Rectal smooth muscle tissue (tissue), 1 donor: ENCODE measurements at regions not wholly inside any gene's neighbourhood (a gene's known extent, or its start where the extent isn't known, plus 50 kb on each side); places are given as distances from the start of the nearest gene placed in this dataset.

Experiments
- H3K27ac ChIP-seq: one replicate; pipeline ENCODE4 v1.7.0; 2013; ENCODE audit warnings: low read depth, low read length, inconsistent platforms
- H3K27me3 ChIP-seq: one replicate; pipeline ENCODE4 v1.7.0; 2013; ENCODE audit warnings: low read length; ENCODE audit not compliant: control insufficient read depth, insufficient read depth
- H3K36me3 ChIP-seq: one replicate; pipeline ENCODE4 v1.7.0; 2013; ENCODE audit warnings: low read length; ENCODE audit not compliant: control insufficient read depth, insufficient read depth
- H3K4me1 ChIP-seq: one replicate; pipeline ENCODE4 v1.7.0; 2013; ENCODE audit warnings: low read length; ENCODE audit not compliant: control insufficient read depth, insufficient read depth
- H3K4me3 ChIP-seq: one replicate; pipeline ENCODE4 v1.7.0; 2013; ENCODE audit warnings: low read length
- H3K9ac ChIP-seq: one replicate; pipeline ENCODE4 v1.7.0; 2013; ENCODE audit warnings: low read length

DNA sequence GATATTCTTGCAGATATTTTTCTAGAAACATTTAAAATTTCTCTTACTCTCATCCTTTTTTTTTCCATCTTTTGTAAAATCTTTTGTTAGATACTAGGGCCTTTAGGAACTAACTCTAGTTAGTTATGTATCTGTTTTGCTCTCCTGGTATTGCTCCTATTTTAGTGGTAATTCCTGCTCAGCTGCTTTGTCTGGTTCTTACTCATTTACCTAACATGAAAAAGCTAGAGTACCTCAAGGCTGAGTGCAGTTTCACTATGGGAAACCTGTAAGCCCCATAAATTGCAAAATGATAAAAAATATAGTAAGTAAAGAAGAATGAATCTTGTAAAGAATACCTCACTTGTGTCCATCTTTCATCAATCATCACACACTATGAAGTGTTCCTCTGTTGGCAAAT lies 1602.0 kb downstream of the GRIK2 start:
- Histone ChIP-seq H3K36me3 (no peaks in the 10 kb centered on the region), H3K27ac (no peak overlapping the region), H3K4me1 (no peaks in the 10 kb centered on the region), H3K9ac (no peak overlapping the region), H3K27me3 (no peaks in the 10 kb centered on the region), H3K4me3 (no peak overlapping the region)

DNA sequence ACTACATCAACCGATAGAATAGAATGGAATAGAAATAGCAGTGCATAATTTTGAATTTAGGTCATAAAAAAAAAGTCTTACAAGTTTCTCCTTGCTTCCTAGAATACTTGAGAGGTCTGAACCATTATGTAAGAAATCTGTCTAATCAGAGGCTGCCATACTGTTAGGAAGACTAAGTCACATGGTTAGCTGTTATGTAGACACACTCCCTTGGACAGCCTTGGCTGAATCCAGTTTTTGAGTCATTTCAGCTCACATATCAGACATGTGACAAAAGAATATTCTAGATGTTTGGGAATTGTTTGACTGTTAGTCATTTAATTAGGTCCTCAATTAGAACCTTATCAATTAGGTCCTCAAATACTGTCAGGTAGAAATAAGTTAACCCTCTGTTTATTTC lies 1601.4 kb downstream of the GRIK2 start:
- Histone ChIP-seq H3K27me3 (no peaks in the 10 kb centered on the region), H3K4me1 (no peaks in the 10 kb centered on the region), H3K4me3 (no peak overlapping the region), H3K27ac (no peak overlapping the region), H3K9ac (no peak overlapping the region), H3K36me3 (no peaks in the 10 kb centered on the region)

DNA sequence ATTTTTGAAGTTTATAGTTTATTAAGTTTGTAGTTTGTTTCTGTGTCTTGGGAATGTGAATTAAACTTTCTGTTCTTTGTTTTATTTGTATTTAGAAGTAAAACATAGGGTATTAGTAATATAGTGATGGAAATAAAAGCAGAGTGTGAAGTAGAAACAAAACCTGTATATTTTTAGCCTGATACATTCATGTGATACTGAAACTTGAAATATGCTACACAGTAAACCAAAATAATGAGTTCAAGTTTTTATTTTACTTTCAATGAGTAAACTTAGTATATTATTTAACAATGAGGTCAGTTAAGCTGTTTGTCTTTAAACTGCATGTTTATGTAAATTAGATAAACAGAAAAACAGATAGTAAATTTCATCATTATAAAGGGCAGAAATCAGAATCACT lies 1592.6 kb downstream of the GRIK2 start:
- no peak overlapping the region for H3K4me3 ChIP-seq
- no peaks in the 10 kb centered on the region for H3K36me3 ChIP-seq
- no peak overlapping the region for H3K27ac ChIP-seq
- H3K27me3 ChIP-seq: no peaks in the 10 kb centered on the region
- H3K9ac ChIP-seq: no peak overlapping the region
- H3K4me1 ChIP-seq: no peaks in the 10 kb centered on the region

DNA sequence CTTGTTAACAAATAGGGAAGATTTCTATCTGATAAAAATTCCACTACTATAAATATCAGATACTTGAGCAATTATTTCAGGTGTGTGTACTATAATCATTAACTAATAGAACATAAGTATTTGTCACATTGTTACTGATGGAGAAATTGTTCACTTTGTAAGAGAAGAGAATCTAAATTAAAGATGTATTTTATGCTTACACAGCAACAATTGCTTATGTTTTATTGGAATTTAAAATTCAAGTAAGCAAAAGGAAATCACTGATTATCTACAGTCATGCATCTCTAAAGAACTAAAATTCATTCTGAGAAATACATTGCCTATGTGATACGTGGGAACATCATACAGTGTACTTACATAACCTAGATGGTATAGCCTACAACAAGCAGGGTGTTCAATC lies 1590.8 kb downstream of the GRIK2 start:
- H3K9ac ChIP-seq: no peak overlapping the region

DNA sequence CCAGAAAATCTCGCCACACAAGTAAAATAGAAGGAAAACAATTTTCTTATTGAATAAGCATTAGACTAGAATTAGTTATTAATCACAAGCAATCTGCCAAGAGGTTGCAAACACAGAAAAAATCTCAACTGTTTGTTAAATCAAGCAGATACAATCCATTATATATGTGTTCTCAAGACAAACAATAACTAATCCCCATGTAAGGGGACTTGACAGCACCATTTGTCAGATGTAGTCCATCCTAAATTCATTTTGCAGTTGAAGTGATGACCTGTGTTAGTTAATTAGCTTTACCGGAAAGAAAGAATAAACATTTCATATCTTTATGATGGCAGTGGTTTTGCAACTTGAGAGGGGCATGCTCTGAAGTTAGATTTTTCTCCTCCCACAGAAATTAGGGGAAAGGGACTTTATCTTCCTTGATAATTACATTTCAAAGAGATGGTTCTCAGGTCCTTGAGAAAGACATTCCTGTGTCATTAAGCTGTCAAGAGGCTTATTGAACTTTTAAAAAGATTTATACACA lies 1588.0 kb downstream of the GRIK2 start:
- Histone ChIP-seq H3K4me1 (no peaks in the 10 kb centered on the region), H3K9ac (no peak overlapping the region), H3K36me3 (no peaks in the 10 kb centered on the region), H3K27me3 (no peaks in the 10 kb centered on the region), H3K4me3 (no peak overlapping the region), H3K27ac (no peak overlapping the region)

More for the DNA sequence above, 1590.8 kb downstream of the GRIK2 start:
- Histone ChIP-seq H3K27me3 (no peaks in the 10 kb centered on the region), H3K4me3 (no peak overlapping the region), H3K36me3 (no peaks in the 10 kb centered on the region), H3K27ac (no peak overlapping the region), H3K4me1 (no peaks in the 10 kb centered on the region)

DNA sequence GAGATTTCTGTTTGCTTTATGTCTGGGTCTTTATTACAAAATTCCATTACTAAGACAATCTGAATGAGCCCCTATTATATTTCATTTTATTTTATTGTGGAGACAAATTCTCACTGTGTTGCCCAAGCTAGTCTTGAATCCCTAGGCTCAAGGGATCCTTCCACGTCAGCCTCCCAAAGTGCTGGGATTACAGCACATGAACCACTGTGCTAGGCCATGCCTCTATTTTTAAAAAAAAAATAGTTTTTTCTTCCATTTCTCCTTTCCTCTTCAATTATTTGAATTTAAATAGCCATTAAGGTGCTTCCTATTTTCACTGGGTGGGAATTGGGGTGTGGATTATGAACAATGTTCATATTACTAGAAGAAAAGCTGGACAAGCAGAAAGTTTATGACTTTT lies 1587.4 kb downstream of the GRIK2 start:
- H3K4me3 ChIP-seq: no peak overlapping the region
- no peaks in the 10 kb centered on the region for H3K36me3 ChIP-seq
- H3K27ac ChIP-seq: no peak overlapping the region
- H3K4me1 ChIP-seq: no peaks in the 10 kb centered on the region
- H3K27me3 ChIP-seq: no peaks in the 10 kb centered on the region
- H3K9ac ChIP-seq: no peak overlapping the region

DNA sequence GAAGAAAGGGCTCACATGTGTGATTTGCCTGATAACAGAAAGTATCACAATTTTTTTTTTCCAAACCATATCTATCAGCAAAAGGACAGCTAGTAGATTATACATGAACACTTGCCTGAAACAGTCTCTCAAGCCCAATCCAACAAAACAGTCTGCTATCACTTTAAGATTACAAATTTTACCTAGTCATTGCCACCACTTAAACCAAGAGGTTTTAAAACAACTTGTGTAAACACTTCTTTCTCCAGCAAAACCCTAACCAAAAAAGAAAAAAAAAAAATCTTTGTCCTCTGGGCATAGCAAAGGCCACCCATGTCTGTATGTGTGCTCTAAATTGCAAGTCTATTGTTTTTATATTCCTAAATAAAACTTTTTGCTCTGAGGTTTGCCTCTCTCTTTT lies 1568.4 kb downstream of the GRIK2 start:
- no peak overlapping the region for H3K4me3 ChIP-seq
- H3K9ac ChIP-seq: no peak overlapping the region
- no peaks in the 10 kb centered on the region for H3K36me3 ChIP-seq
- no peaks in the 10 kb centered on the region for H3K27me3 ChIP-seq
- no peaks in the 10 kb centered on the region for H3K4me1 ChIP-seq
- no peak overlapping the region for H3K27ac ChIP-seq

DNA sequence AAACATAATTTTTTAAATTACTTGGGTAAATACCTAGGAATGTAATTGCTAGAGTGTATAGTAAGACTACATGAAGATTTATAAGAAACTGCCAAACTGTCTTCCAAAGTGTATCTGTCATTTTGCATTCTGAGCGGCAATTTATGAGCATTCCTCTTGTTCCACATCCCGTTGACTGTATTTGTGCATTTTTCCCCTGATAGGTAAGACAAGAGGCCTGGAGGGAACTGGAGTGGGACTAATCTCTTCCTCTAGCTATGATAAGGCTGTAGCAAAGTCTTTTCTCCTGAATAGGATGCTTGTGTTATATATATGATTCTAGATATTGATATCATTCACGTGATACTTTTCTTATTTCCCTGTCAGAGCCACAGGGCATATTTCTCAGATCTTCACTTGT lies 1557.5 kb downstream of the GRIK2 start:
- no peaks in the 10 kb centered on the region for H3K36me3 ChIP-seq
- H3K4me3 ChIP-seq: no peak overlapping the region
- H3K4me1 ChIP-seq: no peaks in the 10 kb centered on the region
- no peak overlapping the region for H3K9ac ChIP-seq
- no peaks in the 10 kb centered on the region for H3K27me3 ChIP-seq
- H3K27ac ChIP-seq: no peak overlapping the region

DNA sequence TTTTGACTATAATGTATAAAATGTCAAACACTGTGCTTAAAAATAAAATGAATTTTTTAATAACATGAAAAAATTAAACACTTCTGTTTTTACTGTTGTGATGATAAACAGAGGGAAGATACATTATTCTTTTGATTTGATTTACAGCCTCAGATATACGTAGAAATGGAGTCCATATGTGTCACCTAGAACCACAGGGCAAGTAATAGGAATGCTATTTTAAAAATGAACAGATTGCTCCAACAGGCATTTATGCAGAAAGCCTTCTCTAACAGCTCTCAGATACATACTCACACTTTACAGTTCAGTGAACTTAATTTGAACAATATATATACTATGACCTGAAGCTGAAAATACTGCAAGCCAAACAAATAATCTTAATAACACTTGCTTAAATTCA lies 1551.0 kb downstream of the GRIK2 start:
- Histone ChIP-seq H3K9ac (no peak overlapping the region), H3K27ac (no peak overlapping the region), H3K36me3 (no peaks in the 10 kb centered on the region), H3K4me1 (no peaks in the 10 kb centered on the region), H3K4me3 (no peak overlapping the region), H3K27me3 (no peaks in the 10 kb centered on the region)

DNA sequence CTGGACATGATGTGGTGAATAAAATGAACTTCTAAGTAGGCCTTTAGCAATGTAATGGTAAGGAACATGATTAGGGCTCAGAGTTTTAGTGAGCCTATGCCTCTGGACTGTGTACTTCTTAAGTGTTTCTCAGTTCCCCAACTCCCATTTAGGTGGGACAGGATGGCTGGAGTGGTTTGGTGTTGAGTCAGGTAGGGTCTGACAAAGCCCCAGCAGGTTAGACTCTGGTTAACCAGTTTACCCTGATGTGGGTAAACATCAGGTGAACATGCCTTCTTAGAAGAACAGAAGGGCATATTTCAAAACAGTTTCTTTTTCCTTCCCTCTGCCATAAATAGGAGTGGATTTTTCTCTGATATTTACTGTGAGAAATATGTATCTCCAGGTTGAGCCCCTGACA lies 1548.7 kb downstream of the GRIK2 start:
- H3K9ac ChIP-seq: no peak overlapping the region
- H3K4me1 ChIP-seq: no peaks in the 10 kb centered on the region
- no peaks in the 10 kb centered on the region for H3K36me3 ChIP-seq
- H3K27ac ChIP-seq: no peak overlapping the region
- H3K27me3 ChIP-seq: no peaks in the 10 kb centered on the region
- no peak overlapping the region for H3K4me3 ChIP-seq

DNA sequence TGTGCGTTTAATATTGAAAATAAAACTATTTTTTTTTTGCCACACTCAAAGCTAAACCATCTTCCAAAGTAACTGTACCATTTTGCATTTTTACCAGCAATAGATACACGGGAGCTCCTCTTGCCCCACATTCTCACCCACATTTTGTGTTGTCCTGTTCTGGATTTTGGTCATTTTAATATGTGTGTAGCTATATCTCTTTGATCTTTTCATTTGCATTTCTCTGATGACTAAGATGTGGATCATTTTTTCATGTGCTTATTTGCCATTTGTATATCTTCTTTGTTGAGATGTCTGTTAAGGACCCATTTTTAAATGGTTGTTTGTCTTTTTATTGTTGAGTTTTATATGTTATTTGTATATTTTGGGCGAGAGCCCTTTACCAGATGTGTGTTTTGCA lies 1543.5 kb downstream of the GRIK2 start:
- no peaks in the 10 kb centered on the region for H3K27me3 ChIP-seq
- no peak overlapping the region for H3K4me3 ChIP-seq
- H3K36me3 ChIP-seq: no peaks in the 10 kb centered on the region
- H3K9ac ChIP-seq: no peak overlapping the region
- H3K27ac ChIP-seq: no peak overlapping the region
- H3K4me1 ChIP-seq: no peaks in the 10 kb centered on the region

DNA sequence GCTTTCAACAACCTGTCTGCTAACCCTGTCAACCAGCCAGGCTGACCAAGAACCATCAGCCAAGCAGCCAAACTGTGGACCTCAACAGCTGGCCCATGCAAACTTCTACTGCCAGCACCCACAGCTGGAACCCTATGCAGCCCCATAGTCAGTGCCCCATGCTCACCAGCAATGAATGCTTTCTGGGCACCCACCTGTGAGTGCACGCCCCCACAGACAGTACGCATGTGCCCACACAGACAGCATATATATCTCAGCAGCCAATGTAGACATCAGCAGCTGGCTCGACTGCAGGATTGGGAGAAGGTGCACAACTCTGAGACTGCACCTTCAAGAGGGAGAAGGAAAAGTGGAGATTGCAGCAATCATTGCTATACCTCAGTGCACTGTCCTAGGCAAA lies 1534.6 kb downstream of the GRIK2 start:
- Histone ChIP-seq H3K27me3 (no peaks in the 10 kb centered on the region), H3K27ac (no peak overlapping the region), H3K36me3 (no peaks in the 10 kb centered on the region), H3K4me3 (no peak overlapping the region), H3K4me1 (no peaks in the 10 kb centered on the region), H3K9ac (no peak overlapping the region)

DNA sequence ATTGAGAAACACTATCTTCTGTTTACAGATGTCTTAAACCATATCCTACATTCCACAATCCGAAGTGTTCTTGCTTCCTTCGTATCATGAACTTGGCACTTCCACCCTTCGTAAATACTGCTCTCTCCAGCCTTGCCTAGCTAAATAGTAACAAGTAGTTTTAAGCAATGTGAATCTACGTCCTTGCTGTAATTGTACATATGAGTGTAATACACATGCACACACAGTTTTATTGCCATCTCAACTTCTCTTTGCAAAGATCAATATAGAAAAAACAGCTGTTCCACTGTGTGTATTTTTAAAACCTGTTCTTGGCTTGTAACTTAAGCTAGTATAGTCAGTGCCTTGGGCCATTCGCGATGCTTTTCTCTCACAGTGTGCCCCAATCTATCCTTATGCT lies 1524.7 kb downstream of the GRIK2 start:
- Histone ChIP-seq H3K27ac (no peak overlapping the region), H3K4me1 (no peaks in the 10 kb centered on the region), H3K36me3 (no peaks in the 10 kb centered on the region), H3K4me3 (no peak overlapping the region), H3K27me3 (no peaks in the 10 kb centered on the region), H3K9ac (no peak overlapping the region)
